GM10248 (cell line): ENCODE measurements at regions not wholly inside any gene's neighbourhood (a gene's known extent, or its start where the extent isn't known, plus 50 kb on each side); places are given as distances from the start of the nearest gene placed in this dataset.

Experiments
- CTCF ChIA-PET: fragments of 300-600 bp; sonication (Branson Sonifier 250); formaldehyde crosslinking; extraction: SDS; loops from one replicate; lab custom pipeline; 2021; ENCODE audit warnings: antibody characterized with exemption; lab: Yijun Ruan, JAX
- POLR2A ChIA-PET: fragments of 350-650 bp; sonication (Branson Sonifier 250); formaldehyde crosslinking; extraction: SDS; loops from one replicate; lab custom pipeline; 2020; ENCODE audit warnings: antibody characterized with exemption; lab: Yijun Ruan, JAX
- DNase-seq: peaks from one replicate; pipeline ENCODE4 v3.0.0; 2012; ENCODE audit errors: extremely low spot score
- CTCF ChIP-seq: IDR thresholded peaks from 2 replicates; pipeline ENCODE4 v1.5.1; 2012; ENCODE audit warnings: mild to moderate bottlenecking, low read depth; ENCODE audit errors: extremely low read depth, missing control alignments, control extremely low read depth

GRCh38 chr7:153887749-153888569 lies 164.2 kb upstream of the DPP6 start:
- CTCF ChIA-PET, result no interaction called here
- no peak for DNase-seq
- TF ChIP-seq CTCF, result no peak
- POLR2A ChIA-PET, result no interaction called here

DNA sequence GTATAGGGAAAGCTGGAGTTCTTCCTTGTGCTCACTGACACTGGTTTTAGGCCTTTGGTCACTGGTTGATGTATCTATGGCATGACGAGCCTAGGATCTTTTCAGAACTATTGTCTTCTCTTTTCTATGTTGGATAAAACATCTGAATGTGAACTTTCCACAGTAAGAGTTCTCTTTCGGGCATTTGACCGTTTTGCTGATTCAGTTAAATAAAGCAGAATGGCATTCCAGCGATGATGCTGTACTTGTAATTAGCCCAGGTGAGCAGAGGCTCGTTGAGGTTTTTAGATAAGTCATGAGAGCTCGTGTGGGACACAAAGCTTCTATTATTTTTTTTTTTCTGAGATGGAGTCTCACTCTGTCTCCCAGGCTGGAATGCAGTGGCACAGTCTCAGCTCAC lies 160.2 kb upstream of the DPP6 start:
- ChIA-PET CTCF (no interaction called here), POLR2A (no interaction called here)
- TF ChIP-seq CTCF, result no peak
- no peak for DNase-seq

DNA sequence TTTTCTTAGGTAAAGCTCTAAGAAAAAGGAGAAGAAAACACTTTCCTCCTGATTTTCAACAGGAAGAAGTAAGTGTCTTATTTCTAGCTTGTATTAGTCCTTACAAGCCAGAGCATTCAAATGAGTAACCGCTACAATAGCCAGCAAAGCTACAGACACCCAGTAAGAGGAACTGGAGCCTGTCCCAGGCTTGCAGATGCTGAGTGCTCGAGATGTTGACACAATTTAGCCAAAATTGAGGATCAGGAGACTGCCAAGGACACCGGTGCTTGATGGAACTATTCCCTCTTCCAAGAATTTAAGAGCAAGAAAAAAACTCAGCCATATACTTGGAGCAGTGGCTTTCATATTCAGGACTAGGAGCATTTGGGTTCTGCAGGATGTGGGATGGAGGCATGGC lies 149.3 kb upstream of the DPP6 start:
- CTCF ChIA-PET, result no interaction called here
- POLR2A ChIA-PET, result no interaction called here
- TF ChIP-seq CTCF, result no peak
- DNase-seq, result no peak

DNA sequence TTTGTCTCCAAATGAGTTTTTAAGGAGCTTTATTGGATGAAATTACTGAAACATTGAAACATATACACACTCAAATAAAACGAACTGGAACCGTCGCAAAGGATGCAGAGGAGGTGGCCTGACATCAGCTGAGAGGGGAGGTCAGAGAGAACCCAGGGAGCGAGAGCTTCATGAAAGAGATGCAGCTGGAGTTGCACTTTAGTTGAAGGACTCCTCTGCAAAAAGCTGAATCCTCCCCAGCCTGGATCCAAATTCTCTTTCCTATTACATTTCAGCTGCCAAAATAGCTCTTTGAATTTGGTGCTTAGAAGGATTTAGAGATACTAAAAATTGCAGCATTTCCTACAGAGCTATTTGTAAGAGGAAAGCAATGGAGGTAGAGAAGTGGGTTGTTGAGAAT lies 140.0 kb upstream of the DPP6 start:
- TF ChIP-seq CTCF, result no peak
- POLR2A ChIA-PET, result no interaction called here
- no peak for DNase-seq
- CTCF ChIA-PET, result interaction anchor here (1.2 kb wide), 1 partner anchor 12 kb away, joined by 3 read pairs; no protein-coding TSS in a partner anchor

DNA sequence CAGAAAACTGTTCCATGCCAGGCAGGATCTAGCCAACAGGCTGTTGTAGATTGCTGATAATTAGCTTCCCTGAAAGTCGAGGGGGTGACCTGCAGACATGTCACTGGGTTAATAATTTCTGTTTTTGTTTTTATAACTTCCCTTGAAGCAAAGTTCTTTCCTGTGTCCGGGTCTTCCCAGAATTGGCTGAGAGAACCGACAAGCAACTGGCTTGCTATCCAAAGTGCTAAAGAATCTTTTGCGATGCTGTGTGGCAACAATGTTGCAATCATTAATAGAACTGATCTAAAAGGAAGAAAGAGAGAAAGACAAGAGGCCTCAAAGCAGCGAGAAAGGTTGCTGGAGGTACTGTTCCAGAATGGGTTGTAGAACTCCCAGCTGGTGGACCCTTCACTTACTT lies 132.1 kb upstream of the DPP6 start:
- DNase-seq, result no peak
- ChIA-PET POLR2A (no interaction called here), CTCF (no interaction called here)
- TF ChIP-seq CTCF, result no peak

GRCh38 chr7:153920897-153921296 lies 131.3 kb upstream of the DPP6 start:
- DNase-seq, result no peak
- POLR2A ChIA-PET, result no interaction called here
- CTCF ChIA-PET, result no interaction called here
- TF ChIP-seq CTCF, result no peak
